ENCODE measurements at regions not wholly inside any gene's neighbourhood (a gene's known extent, or its start where the extent isn't known, plus 50 kb on each side); places are given as distances from the start of the nearest gene placed in this dataset.

DNA sequence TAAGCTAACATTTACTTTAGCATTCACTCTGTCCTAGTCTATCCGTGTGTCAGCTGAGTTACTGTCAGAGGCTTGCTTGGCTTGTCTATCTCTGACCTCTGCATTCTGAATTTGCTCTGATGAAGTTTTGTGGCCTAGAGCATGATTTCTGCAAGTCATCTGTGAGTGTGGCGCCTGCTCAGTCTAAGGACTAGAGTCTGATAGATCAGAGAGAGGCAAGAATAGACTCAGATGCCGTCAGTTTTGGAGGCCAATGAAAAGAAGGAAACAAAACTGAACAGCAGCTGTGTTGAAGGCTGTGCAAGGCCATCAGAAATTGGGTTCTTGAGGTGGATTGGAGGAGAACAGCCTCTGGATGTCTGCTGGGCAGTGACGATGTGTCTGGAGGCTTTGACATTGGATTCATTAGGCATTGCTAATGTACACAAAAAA lies 573.1 kb downstream of the USP25 start:
- TF ChIP-seq, protein P1, sequence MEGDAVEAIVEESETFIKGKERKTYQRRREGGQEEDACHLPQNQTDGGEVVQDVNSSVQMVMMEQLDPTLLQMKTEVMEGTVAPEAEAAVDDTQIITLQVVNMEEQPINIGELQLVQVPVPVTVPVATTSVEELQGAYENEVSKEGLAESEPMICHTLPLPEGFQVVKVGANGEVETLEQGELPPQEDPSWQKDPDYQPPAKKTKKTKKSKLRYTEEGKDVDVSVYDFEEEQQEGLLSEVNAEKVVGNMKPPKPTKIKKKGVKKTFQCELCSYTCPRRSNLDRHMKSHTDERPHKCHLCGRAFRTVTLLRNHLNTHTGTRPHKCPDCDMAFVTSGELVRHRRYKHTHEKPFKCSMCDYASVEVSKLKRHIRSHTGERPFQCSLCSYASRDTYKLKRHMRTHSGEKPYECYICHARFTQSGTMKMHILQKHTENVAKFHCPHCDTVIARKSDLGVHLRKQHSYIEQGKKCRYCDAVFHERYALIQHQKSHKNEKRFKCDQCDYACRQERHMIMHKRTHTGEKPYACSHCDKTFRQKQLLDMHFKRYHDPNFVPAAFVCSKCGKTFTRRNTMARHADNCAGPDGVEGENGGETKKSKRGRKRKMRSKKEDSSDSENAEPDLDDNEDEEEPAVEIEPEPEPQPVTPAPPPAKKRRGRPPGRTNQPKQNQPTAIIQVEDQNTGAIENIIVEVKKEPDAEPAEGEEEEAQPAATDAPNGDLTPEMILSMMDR (conservative IDR thresholded peaks at IDR 0.05) = no peak
- TF ChIP-seq ZFX (IDR thresholded peaks at IDR 0.05) = no peak

All from C4-2B (cell line).